Testis (tissue), 2 donors: ENCODE measurements at regions not wholly inside any gene's neighbourhood (a gene's known extent, or its start where the extent isn't known, plus 50 kb on each side); places are given as distances from the start of the nearest gene placed in this dataset.

Experiments used
- DNase-seq: peaks from one replicate; pipeline ENCODE4 v3.0.0-alpha.2; 2019
- H3K27ac ChIP-seq, 2 donors: fragments of 200-600 bp; sonication (generic); one replicate each; pipeline ENCODE4 v1.5.1; 2019
- H3K27me3 ChIP-seq: fragments of 200-600 bp; sonication (generic); one replicate; pipeline ENCODE4 v1.5.1; 2019
- H3K36me3 ChIP-seq: fragments of 200-600 bp; sonication (generic); one replicate; pipeline ENCODE4 v1.5.1; 2017; ENCODE audit warnings: low read depth; ENCODE audit errors: missing control alignments
- H3K4me1 ChIP-seq: fragments of 200-600 bp; sonication (generic); one replicate; pipeline ENCODE4 v1.5.1; 2019
- H3K4me3 ChIP-seq, 2 donors: fragments of 200-600 bp; sonication (generic); one replicate each; pipeline ENCODE4 v1.5.1; 2017 to 2019
- H3K9me3 ChIP-seq: fragments of 200-600 bp; sonication (generic); one replicate; pipeline ENCODE4 v1.5.1; 2017
- CTCF ChIP-seq, 3 experiments: fragments of 450-650 bp in 2 of 3; fragments of 200-600 bp in 1 of 3; sonication (generic) in 1 of 3; IDR thresholded peaks; one replicate each; pipeline ENCODE4 v1.5.1; 2016 to 2019; ENCODE audit warnings: antibody characterized with exemption in 3 of 3, mild to moderate bottlenecking in 2 of 3, moderate library complexity in 1 of 3
- POLR2A ChIP-seq: fragments of 450-650 bp; IDR thresholded peaks from one replicate; pipeline ENCODE4 v1.6.1; 2017; ENCODE audit warnings: antibody characterized with exemption, mild to moderate bottlenecking, moderate library complexity
- WGBS, 2 donors: methylation state at CpG; one replicate each; pipeline ENCODE4 v1.1.5; 2018; 5-methylcytosine and 5-hydroxymethylcytosine counted together
- intact Hi-C: fragments of 100-400 bp; cut with DNase I; formaldehyde crosslinking; loops from one replicate; pipeline ENCODE4 v1.15.1; 2023; ENCODE audit warnings: low total_unique reads

- no peaks in the 10 kb centered on the region for H3K36me3 ChIP-seq
- WGBS, 2 donors: 89 to 92% methylated on average over 3 of the region's 3 CpGs
- H3K27ac ChIP-seq: no peak overlapping the region
- no peaks in the 10 kb centered on the region for H3K4me1 ChIP-seq
- intact Hi-C loops: no loop called here
- H3K4me3 ChIP-seq: no peak overlapping the region
- no peak for DNase-seq
- no peaks in the 10 kb centered on the region for H3K9me3 ChIP-seq
- TF ChIP-seq CTCF (IDR thresholded peaks at IDR 0.05): no peak
- no peaks in the 10 kb centered on the region for H3K27me3 ChIP-seq
Measured at GRCh38 chr2:219718066-219718465, 90.6 kb downstream of the SLC4A3 start.

- no peak for TF ChIP-seq POLR2A
- TF ChIP-seq CTCF (IDR thresholded peaks at IDR 0.05): no peak
- DNase-seq: no peak
- Histone ChIP-seq H3K4me3 (no peak overlapping the region), H3K36me3 (no peaks in the 10 kb centered on the region), H3K9me3 (no peaks in the 10 kb centered on the region), H3K4me1 (no peaks in the 10 kb centered on the region), H3K27me3 (no peaks in the 10 kb centered on the region), H3K27ac (no peak overlapping the region)
- 67 to 73% methylated on average over 4 of the region's 4 CpGs for WGBS, 2 donors
- intact Hi-C loops: no loop called here
Measured at GRCh38 chr2:219719521-219719920, 92.1 kb downstream of the SLC4A3 start.

- Histone ChIP-seq H3K9me3 (no peaks in the 10 kb centered on the region), H3K27ac (no peak overlapping the region), H3K4me1 (no peaks in the 10 kb centered on the region), H3K27me3 (no peaks in the 10 kb centered on the region), H3K36me3 (no peaks in the 10 kb centered on the region), H3K4me3 (no peak overlapping the region)
- WGBS, 2 donors: 70 to 73% methylated on average over 6 of the region's 6 CpGs
- no peak for DNase-seq
- intact Hi-C loops: no loop called here
- TF ChIP-seq POLR2A (no peak), CTCF (IDR thresholded peaks at IDR 0.05) (no peak)
Measured at GRCh38 chr2:219720956-219721355, 93.5 kb downstream of the SLC4A3 start.

GRCh38 chr2:219722276-219722879 lies 94.9 kb downstream of the SLC4A3 start:
- Histone ChIP-seq H3K9me3 (no peaks in the 10 kb centered on the region), H3K27me3 (no peaks in the 10 kb centered on the region), H3K27ac (no peak overlapping the region), H3K36me3 (no peaks in the 10 kb centered on the region), H3K4me3 (no peak overlapping the region), H3K4me1 (no peaks in the 10 kb centered on the region)
- TF ChIP-seq POLR2A: no peak
- no peak for TF ChIP-seq CTCF (IDR thresholded peaks at IDR 0.05)
- intact Hi-C loops: no loop called here
- no peak for DNase-seq
- 81 to 93% methylated on average over 10 of the region's 10 CpGs for WGBS, 2 donors

GRCh38 chr2:219723311-219723710 lies 95.9 kb downstream of the SLC4A3 start:
- TF ChIP-seq CTCF (IDR thresholded peaks at IDR 0.05) (no peak), POLR2A (no peak)
- no peak overlapping the region for H3K4me3 ChIP-seq

More at GRCh38 chr2:219723311-219723710, 95.9 kb downstream of the SLC4A3 start:
- H3K27ac ChIP-seq: no peak overlapping the region
- no peaks in the 10 kb centered on the region for H3K36me3 ChIP-seq
- intact Hi-C loops: no loop called here
- no peak for DNase-seq
- H3K9me3 ChIP-seq: no peaks in the 10 kb centered on the region
- no peaks in the 10 kb centered on the region for H3K27me3 ChIP-seq
- 83 to 93% methylated on average over 4 of the region's 4 CpGs for WGBS, 2 donors
- no peaks in the 10 kb centered on the region for H3K4me1 ChIP-seq
